Testis (tissue), 2 donors: ENCODE measurements at regions not wholly inside any gene's neighbourhood (a gene's known extent, or its start where the extent isn't known, plus 50 kb on each side); places are given as distances from the start of the nearest gene placed in this dataset.

Experiments used
- DNase-seq: peaks from one replicate; pipeline ENCODE4 v3.0.0-alpha.2; 2019
- H3K27ac ChIP-seq, 2 donors: fragments of 200-600 bp; sonication (generic); one replicate each; pipeline ENCODE4 v1.5.1; 2019
- H3K27me3 ChIP-seq: fragments of 200-600 bp; sonication (generic); one replicate; pipeline ENCODE4 v1.5.1; 2019
- H3K36me3 ChIP-seq: fragments of 200-600 bp; sonication (generic); one replicate; pipeline ENCODE4 v1.5.1; 2017; ENCODE audit warnings: low read depth; ENCODE audit errors: missing control alignments
- H3K4me1 ChIP-seq: fragments of 200-600 bp; sonication (generic); one replicate; pipeline ENCODE4 v1.5.1; 2019
- H3K4me3 ChIP-seq, 2 donors: fragments of 200-600 bp; sonication (generic); one replicate each; pipeline ENCODE4 v1.5.1; 2017 to 2019
- H3K9me3 ChIP-seq: fragments of 200-600 bp; sonication (generic); one replicate; pipeline ENCODE4 v1.5.1; 2017
- POLR2A ChIP-seq: fragments of 450-650 bp; IDR thresholded peaks from one replicate; pipeline ENCODE4 v1.6.1; 2017; ENCODE audit warnings: antibody characterized with exemption, mild to moderate bottlenecking, moderate library complexity
- WGBS, 2 donors: methylation state at CpG; one replicate each; pipeline ENCODE4 v1.1.5; 2018; 5-methylcytosine and 5-hydroxymethylcytosine counted together
- intact Hi-C: fragments of 100-400 bp; cut with DNase I; formaldehyde crosslinking; loops from one replicate; pipeline ENCODE4 v1.15.1; 2023; ENCODE audit warnings: low total_unique reads
- TF ChIP-seq, protein P1 (sequence below), 3 experiments: fragments of 450-650 bp in 2 of 3; fragments of 200-600 bp in 1 of 3; sonication (generic) in 1 of 3; IDR thresholded peaks; one replicate each; pipeline ENCODE4 v1.5.1; 2016 to 2019; ENCODE audit warnings: antibody characterized with exemption in 3 of 3, mild to moderate bottlenecking in 2 of 3, moderate library complexity in 1 of 3

DNA sequence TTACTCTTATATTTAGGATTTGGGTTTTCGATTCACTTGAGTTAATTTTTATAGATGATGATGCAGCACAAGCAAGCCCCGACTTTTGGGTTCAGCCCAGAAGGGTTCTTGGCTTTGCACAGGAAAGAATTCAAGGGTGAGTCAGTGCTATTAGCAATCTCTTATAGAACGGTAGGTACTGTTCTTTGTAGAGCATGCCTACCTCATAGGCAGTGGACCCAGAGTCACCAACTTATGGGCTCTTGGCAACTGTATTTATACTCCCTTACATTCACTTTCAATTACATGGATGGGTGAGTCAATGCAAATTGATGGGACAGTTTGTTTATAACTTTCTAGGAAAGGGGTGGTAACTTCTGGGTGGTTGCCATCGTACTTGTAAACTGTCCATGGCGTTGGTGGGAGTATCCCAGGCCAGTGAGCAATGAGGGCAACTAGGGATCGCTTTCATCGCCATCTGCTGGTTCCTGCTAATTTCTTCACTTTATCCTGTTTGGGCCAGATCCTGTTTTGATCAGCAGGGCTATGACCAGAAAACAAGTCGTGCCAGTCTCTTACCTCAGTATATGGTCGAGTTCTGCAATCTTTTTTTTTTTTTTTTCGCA lies 362.6 kb downstream of the CNTNAP4 start:
- WGBS, 2 donors, result 69 to 71% methylated on average over 10 of the region's 10 CpGs
- TF ChIP-seq, protein P1, sequence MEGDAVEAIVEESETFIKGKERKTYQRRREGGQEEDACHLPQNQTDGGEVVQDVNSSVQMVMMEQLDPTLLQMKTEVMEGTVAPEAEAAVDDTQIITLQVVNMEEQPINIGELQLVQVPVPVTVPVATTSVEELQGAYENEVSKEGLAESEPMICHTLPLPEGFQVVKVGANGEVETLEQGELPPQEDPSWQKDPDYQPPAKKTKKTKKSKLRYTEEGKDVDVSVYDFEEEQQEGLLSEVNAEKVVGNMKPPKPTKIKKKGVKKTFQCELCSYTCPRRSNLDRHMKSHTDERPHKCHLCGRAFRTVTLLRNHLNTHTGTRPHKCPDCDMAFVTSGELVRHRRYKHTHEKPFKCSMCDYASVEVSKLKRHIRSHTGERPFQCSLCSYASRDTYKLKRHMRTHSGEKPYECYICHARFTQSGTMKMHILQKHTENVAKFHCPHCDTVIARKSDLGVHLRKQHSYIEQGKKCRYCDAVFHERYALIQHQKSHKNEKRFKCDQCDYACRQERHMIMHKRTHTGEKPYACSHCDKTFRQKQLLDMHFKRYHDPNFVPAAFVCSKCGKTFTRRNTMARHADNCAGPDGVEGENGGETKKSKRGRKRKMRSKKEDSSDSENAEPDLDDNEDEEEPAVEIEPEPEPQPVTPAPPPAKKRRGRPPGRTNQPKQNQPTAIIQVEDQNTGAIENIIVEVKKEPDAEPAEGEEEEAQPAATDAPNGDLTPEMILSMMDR (IDR thresholded peaks at IDR 0.05), result no peak
- TF ChIP-seq POLR2A, result no peak
- H3K27ac ChIP-seq, result no peak overlapping the region
- H3K9me3 ChIP-seq, result no peaks in the 10 kb centered on the region
- H3K36me3 ChIP-seq, result no peaks in the 10 kb centered on the region
- intact Hi-C loops, result no loop called here
- no peak for DNase-seq
- H3K4me3 ChIP-seq, result no peak overlapping the region
- H3K4me1 ChIP-seq, result no peaks in the 10 kb centered on the region
- H3K27me3 ChIP-seq, result no peaks in the 10 kb centered on the region

GRCh38 chr16:76650582-76650981 lies 373.4 kb downstream of the CNTNAP4 start:
- no peak for DNase-seq
- H3K4me1 ChIP-seq, result no peaks in the 10 kb centered on the region
- no peaks in the 10 kb centered on the region for H3K9me3 ChIP-seq
- WGBS, 2 donors, result 88 to 94% methylated on average over 3 of the region's 3 CpGs
- H3K36me3 ChIP-seq, result no peaks in the 10 kb centered on the region
- H3K4me3 ChIP-seq, result no peak overlapping the region
- no peak overlapping the region for H3K27ac ChIP-seq
- intact Hi-C loops, result no loop called here
- no peaks in the 10 kb centered on the region for H3K27me3 ChIP-seq
- TF ChIP-seq POLR2A, result no peak

- peak; percentile 32 for DNase-seq
- Histone ChIP-seq H3K36me3 (no peaks in the 10 kb centered on the region), H3K27me3 (no peaks in the 10 kb centered on the region), H3K4me3 (no peak overlapping the region), H3K9me3 (no peaks in the 10 kb centered on the region), H3K4me1 (no peaks in the 10 kb centered on the region), H3K27ac (no peak overlapping the region)
- WGBS, 2 donors, result 12 to 25% methylated on average over 3 of the region's 3 CpGs
- intact Hi-C loops, result no loop called here
- TF ChIP-seq, protein P1 (IDR thresholded peaks at IDR 0.05), result peak in 1 of 3 experiments; percentile 20
- TF ChIP-seq POLR2A, result no peak
Measured at GRCh38 chr16:76653390-76654026, 376.3 kb downstream of the CNTNAP4 start.

- no peaks in the 10 kb centered on the region for H3K27me3 ChIP-seq
- WGBS, 2 donors, result 70 to 76% methylated on average over 4 of the region's 4 CpGs
- H3K9me3 ChIP-seq, result no peaks in the 10 kb centered on the region
- no peaks in the 10 kb centered on the region for H3K36me3 ChIP-seq
- no peak for DNase-seq
- no peaks in the 10 kb centered on the region for H3K4me1 ChIP-seq
- no peak overlapping the region for H3K4me3 ChIP-seq
- H3K27ac ChIP-seq, result no peak overlapping the region
- intact Hi-C loops, result no loop called here
- TF ChIP-seq POLR2A, result no peak
- TF ChIP-seq, protein P1 (IDR thresholded peaks at IDR 0.05), result no peak
Measured at GRCh38 chr16:76654088-76654820, 377.1 kb downstream of the CNTNAP4 start.

GRCh38 chr16:76656994-76657393 lies 379.8 kb downstream of the CNTNAP4 start:
- WGBS, 2 donors, result 57 to 67% methylated on average over 6 of the region's 6 CpGs
- H3K4me1 ChIP-seq, result no peaks in the 10 kb centered on the region
- intact Hi-C loops, result no loop called here
- no peak for DNase-seq
- H3K36me3 ChIP-seq, result no peaks in the 10 kb centered on the region
- no peaks in the 10 kb centered on the region for H3K9me3 ChIP-seq
- H3K27ac ChIP-seq, result no peak overlapping the region
- TF ChIP-seq, protein P1 (IDR thresholded peaks at IDR 0.05), result no peak
- no peak for TF ChIP-seq POLR2A
- H3K4me3 ChIP-seq, result no peak overlapping the region
- H3K27me3 ChIP-seq, result no peaks in the 10 kb centered on the region
